NCI-H187 (cell line): ENCODE measurements at regions not wholly inside any gene's neighbourhood (a gene's known extent, or its start where the extent isn't known, plus 50 kb on each side); places are given as distances from the start of the nearest gene placed in this dataset.
"Not testable (repeated sequence)": the region's sequence is repeated elsewhere in the genome, so short reads cannot be mapped to it uniquely, and the experiment has no call there.

ENCODE experiments used
- DNase-seq, 2 experiments: peaks; one replicate each; lab custom pipeline; 2025; lab: John Stamatoyannopoulos, UW

DNA sequence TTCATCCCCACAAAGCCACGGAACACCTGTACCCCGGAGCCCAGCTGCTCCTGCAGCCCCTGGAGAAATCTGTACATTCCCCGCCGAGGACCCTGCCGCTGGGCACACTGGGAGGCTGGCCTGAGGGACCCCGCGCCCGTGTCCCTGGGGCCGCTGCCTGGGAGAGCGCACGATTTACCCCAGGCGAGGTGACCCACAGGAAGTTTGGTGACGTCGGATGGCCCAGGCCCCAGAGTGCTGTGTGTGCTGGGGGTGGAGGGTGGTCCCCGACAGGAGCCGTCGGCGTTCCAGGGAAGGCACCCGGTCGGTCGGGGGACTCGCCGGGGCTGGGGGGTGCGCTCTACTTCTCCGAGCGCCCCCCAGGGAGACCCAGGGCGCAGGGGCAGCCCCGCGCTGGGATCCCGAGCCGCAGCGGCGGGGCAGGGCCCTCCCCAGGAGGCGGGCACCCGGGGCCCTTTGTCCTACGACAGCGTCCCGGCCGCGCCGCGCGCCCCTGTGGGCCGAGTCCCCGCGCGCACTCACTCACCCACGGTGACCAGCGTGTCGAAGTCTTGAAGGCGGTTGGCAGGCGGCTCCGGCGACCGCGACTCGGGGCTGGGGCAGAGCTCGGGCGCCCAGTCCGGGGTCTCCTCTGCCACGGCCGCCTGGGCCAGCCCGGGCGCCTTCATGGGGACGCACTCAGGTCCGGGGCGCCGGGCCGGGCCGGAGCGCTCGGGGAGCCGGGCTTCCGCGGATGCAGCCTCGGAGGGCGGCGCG is 206.4 kb upstream of the PRKX start:
- DNase-seq, result not testable (repeated sequence)

DNA sequence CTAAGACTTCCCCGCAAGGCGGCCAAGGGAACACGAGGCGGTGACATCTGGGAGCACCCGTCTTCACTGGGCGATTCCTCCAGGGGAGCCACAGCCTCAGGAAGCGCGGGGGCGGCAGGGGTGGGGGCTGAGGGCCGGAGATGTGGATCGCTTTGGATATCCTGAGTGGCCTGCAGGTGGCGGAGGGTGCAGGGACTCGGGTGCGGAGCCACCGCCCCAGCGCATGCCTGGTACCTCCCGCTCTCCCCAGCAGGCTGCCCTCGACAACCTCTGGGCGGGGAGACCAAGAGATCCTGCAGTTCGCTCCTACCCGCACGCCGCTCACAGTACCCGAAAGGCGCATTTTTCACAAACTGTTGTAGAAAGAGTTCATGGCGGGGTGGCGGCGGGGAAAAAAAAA is 201.4 kb upstream of the PRKX start:
- not testable (repeated sequence) for DNase-seq

DNA sequence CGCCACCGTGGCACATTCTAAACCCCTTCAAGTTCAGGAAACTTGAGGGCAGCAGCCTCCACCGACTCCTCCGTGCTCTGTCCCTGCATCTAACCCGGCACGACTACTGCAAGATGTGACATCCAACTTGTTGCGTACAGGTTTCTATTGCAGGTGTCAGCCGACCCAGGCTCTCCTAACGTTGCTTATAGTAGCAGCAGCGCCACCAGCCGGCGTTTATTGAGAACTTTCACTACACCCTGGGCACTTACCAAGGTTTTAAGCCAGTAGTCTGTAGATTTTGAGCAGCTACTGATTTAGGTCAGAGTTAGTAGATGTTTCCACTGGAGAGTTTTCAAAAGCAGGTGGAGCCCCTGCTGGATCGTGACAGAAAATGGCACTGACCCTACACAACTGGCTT is 200.6 kb upstream of the PRKX start:
- not testable (repeated sequence) for DNase-seq

DNA sequence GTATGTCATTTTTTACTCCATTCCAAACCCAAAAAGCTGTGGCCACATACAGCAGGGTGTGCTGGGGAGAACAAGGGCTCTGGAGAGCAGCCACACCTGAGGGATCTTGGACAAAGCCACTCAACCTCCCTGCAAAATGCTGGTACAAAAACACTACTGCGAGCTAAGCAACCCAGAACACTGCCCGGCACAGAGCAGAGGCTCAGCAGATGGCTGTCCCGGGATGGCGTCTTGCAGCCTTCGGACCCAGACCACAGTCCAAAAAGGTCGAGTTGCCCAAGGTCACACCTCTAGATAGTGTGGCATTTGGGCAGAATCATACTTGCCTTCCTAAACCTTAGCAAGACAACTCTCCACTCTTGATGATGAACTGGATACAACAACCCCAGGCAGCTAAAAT is 197.6 kb upstream of the PRKX start:
- not testable (repeated sequence) for DNase-seq

DNA sequence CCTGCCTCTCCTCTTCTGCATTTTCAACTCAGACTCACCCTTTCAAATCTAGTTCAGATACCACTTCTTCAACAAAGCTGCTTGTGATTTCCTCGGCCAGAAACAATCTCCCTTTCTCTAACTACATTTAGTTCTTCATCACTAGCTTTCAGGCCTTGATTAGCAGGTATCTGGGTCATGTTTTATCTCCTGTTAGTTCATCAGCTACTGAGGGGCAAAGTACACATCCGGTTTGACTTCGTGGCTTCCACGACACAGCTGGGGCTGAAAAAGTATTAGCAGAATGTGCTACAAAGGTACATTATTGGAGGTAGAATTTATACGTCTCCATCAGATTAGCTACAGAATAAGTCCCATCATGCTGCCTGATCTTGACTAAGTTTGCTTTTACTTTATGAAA is 197.2 kb upstream of the PRKX start:
- not testable (repeated sequence) for DNase-seq

DNA sequence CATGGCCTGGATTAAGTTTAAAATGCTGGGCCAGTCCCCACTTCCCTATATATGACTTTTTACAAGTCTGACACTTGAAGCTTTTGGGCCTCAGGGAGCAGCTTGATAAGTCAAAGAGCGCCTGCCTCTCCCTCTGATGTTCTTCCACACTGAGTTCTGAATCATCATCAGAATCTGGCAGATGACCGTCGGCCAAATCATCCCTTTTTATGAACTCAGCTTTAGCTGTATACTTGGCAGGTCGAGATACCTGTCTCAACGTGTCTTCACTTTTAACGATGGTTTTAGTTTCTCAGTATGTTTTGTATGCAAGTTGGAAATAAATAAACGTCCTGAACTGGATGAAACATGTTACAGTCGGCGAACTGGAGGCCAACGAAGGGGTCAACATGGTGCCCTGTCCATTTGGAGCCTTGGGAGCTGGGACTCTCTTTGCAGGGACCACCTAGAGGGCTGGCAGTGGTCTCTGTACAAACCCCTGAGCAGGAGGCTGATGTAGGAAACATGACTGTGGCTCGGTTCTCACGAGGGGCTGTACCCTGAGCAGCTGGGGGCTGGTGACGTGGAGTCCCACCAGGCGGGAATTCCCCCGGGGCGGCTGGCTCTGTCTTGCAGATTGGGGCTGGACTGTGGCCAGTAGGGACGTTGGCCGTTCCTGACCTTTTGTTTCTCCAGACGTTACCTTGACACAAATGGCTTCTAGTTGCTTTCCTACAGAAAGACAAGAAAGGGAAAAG is 192.2 kb upstream of the PRKX start:
- not testable (repeated sequence) for DNase-seq

DNA sequence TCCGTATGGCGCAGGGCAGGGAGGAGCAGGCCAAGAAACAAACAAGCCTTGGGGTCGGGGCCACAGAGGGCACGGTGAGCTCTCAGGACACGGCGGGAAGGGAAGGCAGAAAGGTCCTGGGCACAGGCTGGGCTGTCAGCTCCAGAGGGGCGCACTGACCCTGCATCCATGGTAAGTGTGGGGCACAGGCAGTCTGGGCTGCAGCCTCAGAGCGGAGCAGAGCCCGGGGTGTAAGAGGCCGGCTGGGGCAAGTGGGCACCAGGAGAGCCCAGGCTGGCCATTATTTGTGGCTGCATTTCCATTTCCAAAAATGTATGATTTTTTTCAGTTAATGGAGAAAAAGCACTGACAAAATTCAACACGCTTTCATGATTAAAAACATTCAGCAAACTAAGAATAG is 188.8 kb upstream of the PRKX start:
- DNase-seq, result not testable (repeated sequence)

DNA sequence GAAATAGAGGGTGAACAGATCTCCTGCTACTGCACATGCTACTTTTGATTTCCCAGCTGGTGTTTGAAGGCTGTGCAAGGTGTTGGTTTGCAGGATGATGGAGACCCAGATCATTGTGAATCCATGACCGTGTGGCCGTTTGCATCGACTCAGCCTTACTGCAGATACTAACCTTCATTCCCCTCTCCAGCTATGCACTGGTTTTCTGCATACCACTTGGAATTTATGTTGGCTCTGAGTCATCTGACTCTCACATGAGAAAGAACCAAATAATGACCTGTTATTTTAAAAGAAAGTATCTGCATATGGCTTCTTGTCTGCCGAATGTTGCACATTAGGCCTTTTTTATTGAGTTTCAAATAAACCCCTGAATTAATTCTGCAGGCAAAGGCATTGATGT is 183.3 kb upstream of the PRKX start:
- DNase-seq, result not testable (repeated sequence)

DNA sequence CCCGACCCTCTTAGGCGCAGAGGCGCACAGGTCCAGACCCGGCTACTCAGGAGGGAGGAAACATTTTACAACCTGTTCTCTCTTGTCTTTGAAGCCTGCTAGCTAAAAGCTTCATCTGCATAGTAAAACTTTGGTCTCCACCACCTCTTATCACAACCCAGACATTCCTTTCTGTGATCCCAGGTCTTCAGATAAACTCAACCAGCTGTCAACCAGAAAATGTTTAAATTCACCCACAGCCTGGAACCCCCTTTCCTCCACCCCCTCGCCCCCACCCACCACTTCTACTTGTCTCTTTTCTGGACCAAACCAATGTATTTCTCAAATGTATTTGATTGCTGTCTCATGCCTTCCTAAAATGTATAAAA is 169.1 kb upstream of the PRKX start:
- DNase-seq, result not testable (repeated sequence)

DNA sequence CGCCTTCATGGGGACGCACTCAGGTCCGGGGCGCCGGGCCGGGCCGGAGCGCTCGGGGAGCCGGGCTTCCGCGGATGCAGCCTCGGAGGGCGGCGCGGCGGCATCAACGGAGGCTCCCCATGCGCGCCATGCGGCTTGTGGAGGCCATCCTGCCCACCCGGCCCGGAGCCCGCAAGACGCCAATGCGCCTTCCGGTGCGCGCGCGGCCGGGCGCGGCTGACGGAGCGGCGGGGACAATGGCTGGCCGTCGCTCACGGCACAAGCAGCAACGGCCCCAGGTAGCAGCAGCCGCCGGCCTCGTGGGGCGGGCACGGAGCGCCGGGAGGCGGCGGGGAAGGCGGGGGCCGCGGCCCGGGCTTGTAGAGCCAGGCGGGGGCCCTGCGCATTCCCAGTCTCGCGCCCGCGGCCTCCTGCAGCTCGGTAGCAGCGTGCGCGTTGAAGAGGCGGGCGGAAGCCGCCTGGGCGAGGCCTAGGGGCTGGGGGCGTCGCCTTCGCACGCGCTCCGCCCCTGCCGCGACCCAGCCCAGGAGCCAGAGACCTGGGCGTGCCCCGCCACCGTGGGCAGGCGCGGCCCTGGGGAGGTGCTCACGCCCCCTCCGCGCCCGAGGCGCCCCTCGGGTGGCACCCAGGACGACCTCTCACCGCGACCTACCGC is 168.6 kb upstream of the PRKX start:
- not testable (repeated sequence) for DNase-seq

DNA sequence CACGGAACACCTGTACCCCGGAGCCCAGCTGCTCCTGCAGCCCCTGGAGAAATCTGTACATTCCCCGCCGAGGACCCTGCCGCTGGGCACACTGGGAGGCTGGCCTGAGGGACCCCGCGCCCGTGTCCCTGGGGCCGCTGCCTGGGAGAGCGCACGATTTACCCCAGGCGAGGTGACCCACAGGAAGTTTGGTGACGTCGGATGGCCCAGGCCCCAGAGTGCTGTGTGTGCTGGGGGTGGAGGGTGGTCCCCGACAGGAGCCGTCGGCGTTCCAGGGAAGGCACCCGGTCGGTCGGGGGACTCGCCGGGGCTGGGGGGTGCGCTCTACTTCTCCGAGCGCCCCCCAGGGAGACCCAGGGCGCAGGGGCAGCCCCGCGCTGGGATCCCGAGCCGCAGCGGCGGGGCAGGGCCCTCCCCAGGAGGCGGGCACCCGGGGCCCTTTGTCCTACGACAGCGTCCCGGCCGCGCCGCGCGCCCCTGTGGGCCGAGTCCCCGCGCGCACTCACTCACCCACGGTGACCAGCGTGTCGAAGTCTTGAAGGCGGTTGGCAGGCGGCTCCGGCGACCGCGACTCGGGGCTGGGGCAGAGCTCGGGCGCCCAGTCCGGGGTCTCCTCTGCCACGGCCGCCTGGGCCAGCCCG is 167.9 kb upstream of the PRKX start:
- DNase-seq, result not testable (repeated sequence)

DNA sequence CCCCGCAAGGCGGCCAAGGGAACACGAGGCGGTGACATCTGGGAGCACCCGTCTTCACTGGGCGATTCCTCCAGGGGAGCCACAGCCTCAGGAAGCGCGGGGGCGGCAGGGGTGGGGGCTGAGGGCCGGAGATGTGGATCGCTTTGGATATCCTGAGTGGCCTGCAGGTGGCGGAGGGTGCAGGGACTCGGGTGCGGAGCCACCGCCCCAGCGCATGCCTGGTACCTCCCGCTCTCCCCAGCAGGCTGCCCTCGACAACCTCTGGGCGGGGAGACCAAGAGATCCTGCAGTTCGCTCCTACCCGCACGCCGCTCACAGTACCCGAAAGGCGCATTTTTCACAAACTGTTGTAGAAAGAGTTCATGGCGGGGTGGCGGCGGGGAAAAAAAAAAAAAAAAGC is 162.9 kb upstream of the PRKX start:
- DNase-seq, result not testable (repeated sequence)

DNA sequence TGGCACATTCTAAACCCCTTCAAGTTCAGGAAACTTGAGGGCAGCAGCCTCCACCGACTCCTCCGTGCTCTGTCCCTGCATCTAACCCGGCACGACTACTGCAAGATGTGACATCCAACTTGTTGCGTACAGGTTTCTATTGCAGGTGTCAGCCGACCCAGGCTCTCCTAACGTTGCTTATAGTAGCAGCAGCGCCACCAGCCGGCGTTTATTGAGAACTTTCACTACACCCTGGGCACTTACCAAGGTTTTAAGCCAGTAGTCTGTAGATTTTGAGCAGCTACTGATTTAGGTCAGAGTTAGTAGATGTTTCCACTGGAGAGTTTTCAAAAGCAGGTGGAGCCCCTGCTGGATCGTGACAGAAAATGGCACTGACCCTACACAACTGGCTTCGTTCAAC is 162.2 kb upstream of the PRKX start:
- DNase-seq, result not testable (repeated sequence)

DNA sequence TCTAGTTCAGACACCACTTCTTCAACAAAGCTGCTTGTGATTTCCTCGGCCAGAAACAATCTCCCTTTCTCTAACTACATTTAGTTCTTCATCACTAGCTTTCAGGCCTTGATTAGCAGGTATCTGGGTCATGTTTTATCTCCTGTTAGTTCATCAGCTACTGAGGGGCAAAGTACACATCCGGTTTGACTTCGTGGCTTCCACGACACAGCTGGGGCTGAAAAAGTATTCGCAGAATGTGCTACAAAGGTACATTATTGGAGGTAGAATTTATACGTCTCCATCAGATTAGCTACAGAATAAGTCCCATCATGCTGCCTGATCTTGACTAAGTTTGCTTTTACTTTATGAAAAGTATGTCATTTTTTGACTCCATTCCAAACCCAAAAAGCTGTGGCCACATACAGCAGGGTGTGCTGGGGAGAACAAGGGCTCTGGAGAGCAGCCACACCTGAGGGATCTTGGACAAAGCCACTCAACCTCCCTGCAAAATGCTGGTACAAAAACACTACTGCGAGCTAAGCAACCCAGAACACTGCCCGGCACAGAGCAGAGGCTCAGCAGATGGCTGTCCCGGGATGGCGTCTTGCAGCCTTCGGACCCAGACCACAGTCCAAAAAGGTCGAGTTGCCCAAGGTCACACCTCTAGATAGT is 158.9 kb upstream of the PRKX start:
- not testable (repeated sequence) for DNase-seq

DNA sequence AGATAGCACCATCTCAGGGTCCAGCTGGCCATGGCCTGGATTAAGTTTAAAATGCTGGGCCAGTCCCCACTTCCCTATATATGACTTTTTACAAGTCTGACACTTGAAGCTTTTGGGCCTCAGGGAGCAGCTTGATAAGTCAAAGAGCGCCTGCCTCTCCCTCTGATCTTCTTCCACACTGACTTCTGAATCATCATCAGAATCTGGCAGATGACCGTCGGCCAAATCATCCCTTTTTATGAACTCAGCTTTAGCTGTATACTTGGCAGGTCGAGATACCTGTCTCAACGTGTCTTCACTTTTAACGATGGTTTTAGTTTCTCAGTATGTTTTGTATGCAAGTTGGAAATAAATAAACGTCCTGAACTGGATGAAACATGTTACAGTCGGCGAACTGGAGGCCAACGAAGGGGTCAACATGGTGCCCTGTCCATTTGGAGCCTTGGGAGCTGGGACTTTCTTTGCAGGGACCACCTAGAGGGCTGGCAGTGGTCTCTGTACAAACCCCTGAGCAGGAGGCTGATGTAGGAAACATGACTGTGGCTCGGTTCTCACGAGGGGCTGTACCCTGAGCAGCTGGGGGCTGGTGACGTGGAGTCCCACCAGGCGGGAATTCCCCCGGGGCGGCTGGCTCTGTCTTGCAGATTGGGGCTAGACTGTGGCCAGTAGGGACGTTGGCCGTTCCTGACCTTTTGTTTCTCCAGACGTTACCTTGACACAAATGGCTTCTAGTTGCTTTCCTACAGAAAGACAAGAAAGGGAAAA is 153.8 kb upstream of the PRKX start:
- DNase-seq, result not testable (repeated sequence)

DNA sequence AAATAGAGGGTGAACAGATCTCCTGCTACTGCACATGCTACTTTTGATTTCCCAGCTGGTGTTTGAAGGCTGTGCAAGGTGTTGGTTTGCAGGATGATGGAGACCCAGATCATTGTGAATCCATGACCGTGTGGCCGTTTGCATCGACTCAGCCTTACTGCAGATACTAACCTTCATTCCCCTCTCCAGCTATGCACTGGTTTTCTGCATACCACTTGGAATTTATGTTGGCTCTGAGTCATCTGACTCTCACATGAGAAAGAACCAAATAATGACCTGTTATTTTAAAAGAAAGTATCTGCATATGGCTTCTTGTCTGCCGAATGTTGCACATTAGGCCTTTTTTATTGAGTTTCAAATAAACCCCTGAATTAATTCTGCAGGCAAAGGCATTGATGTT is 144.9 kb upstream of the PRKX start:
- not testable (repeated sequence) for DNase-seq

DNA sequence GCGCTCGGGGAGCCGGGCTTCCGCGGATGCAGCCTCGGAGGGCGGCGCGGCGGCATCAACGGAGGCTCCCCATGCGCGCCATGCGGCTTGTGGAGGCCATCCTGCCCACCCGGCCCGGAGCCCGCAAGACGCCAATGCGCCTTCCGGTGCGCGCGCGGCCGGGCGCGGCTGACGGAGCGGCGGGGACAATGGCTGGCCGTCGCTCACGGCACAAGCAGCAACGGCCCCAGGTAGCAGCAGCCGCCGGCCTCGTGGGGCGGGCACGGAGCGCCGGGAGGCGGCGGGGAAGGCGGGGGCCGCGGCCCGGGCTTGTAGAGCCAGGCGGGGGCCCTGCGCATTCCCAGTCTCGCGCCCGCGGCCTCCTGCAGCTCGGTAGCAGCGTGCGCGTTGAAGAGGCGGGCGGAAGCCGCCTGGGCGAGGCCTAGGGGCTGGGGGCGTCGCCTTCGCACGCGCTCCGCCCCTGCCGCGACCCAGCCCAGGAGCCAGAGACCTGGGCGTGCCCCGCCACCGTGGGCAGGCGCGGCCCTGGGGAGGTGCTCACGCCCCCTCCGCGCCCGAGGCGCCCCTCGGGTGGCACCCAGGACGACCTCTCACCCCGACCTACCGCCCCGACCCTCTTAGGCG is 130.2 kb upstream of the PRKX start:
- not testable (repeated sequence) for DNase-seq

DNA sequence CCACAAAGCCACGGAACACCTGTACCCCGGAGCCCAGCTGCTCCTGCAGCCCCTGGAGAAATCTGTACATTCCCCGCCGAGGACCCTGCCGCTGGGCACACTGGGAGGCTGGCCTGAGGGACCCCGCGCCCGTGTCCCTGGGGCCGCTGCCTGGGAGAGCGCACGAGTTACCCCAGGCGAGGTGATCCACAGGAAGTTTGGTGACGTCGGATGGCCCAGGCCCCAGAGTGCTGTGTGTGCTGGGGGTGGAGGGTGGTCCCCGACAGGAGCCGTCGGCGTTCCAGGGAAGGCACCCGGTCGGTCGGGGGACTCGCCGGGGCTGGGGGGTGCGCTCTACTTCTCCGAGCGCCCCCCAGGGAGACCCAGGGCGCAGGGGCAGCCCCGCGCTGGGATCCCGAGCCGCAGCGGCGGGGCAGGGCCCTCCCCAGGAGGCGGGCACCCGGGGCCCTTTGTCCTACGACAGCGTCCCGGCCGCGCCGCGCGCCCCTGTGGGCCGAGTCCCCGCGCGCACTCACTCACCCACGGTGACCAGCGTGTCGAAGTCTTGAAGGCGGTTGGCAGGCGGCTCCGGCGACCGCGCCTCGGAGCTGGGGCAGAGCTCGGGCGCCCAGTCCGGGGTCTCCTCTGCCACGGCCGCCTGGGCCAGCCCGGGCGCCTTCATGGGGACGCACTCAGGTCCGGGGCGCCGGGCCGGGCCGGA is 129.5 kb upstream of the PRKX start:
- not testable (repeated sequence) for DNase-seq

DNA sequence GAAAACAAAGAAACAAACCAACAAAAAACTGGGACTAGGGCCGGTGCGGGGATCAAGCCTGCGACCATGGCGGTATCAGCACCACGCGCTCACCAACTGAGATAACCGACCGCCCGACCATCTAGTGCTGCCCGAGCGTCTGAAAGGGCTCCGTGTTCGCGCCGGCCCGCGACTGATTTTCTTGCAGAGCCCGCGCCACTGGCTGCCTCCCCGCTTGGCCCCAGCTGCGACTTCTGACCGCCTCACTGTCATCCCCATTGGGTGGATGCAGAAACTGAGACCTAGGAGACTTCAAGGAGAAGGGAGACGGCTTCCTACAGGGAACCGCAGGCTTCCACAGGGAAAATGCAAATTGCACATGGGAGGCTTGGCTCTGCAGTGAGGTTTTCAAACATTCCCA is 125.3 kb upstream of the PRKX start:
- DNase-seq, result not testable (repeated sequence)
